GM18517 (cell line): ENCODE measurements at regions not wholly inside any gene's neighbourhood (a gene's known extent, or its start where the extent isn't known, plus 50 kb on each side); places are given as distances from the start of the nearest gene placed in this dataset.

ENCODE experiments used
- ATAC-seq: cut with Tn5 transposase; IDR thresholded peaks from one replicate; pipeline ENCODE4 v1.9.1; 2021; ENCODE audit warnings: mild to moderate bottlenecking, moderate library complexity; ENCODE audit not compliant: unreplicated experiment

DNA sequence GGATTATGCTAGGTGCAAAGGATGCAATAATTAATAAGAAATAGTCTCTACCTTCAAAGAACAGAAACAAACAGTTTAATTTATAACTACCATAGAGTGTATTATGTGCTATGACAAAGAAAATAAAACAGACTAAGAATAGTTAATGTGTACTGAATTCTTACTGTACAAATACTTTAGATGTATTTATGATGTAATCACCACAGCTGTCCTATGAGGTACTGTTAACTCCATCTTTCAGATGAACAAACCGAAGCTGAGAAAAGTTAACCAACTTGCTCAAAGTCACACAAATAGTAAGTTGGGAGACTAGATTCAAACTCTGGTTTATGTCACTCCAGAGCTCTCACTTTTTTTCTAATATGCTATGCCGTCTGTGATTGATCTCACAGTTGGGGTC is 77.0 kb upstream of the FGGY start:
- no peak for ATAC-seq

DNA sequence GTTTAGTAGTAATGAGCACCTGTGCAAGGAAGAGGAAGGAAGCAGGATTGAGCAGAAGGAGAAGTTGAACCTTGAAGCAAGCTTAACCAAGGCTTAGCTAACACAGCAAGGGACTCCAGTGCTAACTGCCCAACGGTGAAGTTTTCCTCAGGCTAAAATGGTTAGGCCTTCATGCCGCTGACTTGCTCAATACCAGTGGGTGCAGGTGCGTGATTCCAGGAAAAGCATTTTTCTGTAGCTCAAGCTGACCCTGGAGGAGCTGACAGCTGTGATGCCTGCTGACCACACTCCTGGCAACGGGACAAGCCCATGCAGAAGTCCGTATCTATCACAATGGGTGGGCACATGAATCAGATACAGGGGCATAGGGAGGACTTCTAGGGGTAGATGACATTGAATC is 76.5 kb upstream of the FGGY start:
- no peak for ATAC-seq

DNA sequence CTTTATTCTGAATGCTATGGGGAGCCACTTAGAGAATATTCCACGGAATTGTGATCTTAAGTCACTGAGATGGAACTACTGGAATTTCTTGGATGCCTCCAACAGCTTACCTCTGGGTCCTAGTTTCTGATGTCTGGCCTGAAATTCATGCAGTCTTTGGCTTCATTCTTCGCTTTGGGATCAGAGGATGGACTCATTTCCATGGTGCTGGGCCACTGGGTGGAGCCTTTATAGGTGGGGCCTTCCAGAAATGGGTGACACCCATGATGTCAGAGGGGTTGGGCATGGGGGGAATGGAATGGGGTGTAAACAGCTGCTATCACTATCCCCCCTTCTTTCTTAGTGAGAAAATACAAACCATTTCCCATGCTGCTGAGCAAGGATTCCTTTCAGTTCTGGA is 73.7 kb upstream of the FGGY start:
- no peak for ATAC-seq

DNA sequence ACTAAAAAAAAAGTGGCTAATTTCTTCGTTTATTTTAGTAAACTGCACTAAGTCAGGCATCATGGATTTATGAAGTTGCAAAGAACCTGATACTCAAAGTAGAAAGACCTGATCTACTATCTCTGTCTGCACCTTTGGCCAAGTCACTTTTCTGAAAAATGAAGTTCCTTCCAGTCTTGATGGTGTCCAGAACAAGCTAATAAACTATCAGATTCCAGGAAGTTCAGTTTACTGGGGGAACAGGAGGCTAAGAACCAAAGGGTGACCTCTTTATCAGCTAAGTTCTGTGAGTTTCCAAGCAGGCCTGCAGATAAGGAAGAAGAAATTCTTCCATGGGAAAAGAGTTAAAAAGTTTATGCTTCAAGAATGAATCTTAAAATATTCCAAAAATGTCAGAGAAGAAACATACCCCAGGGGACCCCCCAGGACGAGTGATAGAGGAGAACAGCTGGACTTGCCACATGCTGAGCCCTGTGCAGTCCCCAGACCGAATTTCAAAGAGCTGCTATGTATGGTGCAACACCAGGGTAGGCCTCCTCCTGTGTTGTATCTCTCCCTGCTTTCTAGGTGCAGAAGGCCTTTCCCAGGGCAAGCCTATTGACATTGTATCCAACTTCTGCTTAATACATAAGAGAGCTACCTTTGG is 72.8 kb upstream of the FGGY start:
- ATAC-seq: no peak

DNA sequence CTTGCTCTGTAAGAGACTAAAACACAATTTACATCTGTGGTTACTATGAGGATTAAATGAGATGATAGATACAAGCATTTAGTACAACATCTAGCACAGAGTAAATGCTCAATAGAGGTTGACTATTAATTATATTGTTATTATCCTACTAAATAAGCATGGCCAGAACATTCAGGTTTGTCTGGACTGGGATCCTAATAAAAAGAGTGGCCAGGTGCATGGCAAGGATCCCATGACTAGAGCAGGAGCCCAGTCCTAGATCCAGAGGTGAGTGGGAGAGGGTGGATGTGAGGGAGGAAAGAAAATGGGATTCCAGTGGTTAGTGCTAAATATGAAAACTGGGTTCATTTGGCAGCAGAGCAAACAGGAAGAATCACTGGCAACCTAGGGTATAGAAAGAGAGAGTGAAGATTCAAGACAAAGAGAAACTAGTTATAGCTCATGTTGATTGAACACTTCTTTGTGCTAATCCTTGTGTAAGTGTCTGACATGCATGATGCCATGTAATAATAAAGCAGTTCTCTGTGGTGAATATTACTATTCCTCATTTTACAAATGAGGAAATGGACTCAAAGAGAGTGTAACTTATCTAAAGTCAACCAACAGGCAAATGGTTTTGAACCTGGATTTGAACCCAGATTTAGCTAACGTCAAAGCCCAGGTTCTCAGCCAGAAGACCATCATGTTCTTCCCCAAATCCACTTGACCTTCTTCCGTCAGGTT is 71.1 kb upstream of the FGGY start:
- no peak for ATAC-seq

DNA sequence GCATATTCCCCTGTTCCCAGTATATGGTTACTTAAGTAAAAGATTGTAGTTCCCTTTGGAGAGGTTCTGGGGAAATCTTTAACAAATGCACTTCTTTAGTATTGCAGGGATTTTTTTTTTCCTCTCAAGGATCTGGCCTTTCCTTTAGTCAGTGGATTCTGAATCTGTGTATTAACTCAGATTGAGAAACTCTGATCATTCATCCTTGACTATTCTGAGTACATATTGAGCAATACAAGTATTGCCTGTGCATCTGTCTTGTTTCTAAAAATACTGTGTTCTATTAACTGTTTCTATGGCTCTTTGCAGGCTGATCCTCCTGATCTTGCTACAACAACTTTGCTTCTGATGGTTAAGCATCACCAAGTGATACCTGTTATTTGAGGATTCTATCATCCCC is 67.8 kb upstream of the FGGY start:
- no peak for ATAC-seq

DNA sequence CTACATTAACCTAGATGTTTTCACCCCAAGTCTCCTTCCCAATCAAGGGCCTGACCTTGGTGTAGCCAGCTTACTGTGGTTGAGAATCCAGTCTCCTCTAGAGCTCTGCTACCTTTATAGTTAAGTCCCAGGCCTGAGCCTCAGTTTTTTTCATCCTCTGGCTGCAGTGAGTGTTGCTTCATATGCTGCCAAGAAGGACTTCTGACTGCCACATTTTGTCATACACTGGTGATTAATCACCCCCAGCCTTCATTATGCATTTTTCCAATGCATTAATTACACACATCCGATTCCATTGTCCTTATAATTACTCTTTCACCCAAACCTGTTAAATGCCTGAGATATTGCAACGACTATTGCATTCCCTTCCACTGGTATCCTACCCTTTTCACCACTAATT is 66.3 kb upstream of the FGGY start:
- ATAC-seq: no peak

DNA sequence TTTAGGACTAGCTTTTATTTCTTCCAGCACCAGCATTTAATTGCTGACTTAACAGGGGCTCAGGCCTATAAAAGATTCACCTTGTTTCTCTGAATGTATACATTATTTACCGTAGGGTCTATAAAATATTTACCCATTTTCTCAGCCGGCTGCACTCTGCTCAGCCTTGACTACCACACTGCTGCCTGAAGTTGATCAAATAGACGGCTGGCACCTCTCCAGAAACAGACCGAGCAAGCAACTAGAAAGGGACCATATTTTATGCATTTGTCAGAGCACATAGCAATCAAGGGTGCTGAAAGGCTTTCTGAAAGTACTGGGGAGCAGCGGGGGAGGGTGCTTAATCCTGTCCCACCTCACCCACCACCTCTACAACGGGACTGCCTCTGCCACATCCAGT is 64.7 kb upstream of the FGGY start:
- ATAC-seq: no peak

DNA sequence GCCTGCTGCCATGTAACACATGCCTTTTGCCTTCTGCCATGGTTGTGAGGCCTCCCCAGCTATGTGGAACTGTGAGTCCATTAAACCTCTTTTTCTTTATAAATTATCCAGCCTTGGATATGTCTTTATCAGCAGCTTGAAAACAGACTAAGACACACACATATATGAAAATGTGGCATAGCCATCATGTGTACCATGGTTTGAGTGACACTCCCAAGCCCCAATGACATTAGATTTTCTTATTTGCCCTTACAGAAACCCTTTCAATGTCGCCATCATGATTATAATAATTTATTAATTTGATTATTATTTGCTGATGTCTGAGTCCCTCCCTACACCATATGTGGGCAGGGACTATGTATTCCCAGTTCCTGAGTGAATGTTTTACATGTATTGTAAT is 63.5 kb upstream of the FGGY start:
- ATAC-seq: no peak

DNA sequence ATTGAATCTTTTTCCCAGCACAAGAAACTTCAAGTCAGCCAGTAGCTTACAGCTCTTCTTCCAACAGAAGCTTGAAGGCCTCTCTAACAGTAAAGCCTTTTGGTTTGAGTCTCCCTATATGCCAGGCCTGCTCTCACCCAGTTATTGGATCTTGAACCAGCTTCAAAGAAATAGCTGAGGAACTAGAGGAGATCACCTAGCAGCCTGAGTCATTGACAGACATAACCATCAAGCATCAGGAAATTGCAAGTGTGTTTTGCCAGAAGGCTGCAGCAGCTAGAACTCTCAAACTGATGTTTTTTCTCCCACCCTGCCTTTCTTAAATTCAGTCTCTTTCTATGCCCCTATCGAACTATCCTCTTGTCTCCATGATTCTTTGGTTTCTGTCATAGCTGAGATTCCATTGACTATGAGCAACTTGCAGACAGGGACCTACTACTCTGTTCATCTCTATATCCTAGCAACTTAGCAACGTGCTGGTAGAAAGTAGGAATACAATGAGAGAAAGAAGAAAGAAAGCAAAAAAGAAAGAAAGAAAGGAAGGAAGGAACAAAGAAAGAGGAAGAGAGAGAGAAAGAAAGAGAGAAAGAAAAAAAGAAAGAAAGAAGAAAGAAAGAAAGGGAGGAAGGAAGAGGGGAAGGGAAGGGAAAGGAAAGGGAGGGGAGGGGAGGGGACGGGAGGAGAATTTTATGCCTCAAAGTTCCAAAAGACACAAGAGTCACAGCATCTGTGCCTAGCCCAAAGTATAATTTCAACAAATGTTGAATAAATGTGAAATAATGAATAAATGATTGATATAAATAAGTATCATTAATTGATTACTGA is 60.0 kb upstream of the FGGY start:
- ATAC-seq: no peak

DNA sequence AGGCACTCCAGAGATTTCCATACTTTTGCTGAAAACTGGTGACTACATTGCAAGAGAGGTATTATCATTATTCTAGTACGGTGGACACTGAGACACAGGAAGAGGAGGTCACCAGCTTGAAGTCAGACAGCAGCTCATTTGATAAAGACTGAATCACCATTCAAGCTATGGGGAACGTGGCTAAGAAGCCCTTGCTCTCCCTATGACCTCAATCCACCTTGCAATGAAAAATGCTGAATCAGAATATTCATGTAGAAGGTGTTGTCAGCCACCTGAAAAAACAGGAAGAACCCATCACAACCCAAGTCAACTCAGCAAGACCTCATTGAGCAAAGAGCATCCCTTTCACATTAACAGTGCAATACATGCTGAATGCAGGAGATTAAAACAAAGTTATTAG is 59.0 kb upstream of the FGGY start:
- ATAC-seq: no peak

DNA sequence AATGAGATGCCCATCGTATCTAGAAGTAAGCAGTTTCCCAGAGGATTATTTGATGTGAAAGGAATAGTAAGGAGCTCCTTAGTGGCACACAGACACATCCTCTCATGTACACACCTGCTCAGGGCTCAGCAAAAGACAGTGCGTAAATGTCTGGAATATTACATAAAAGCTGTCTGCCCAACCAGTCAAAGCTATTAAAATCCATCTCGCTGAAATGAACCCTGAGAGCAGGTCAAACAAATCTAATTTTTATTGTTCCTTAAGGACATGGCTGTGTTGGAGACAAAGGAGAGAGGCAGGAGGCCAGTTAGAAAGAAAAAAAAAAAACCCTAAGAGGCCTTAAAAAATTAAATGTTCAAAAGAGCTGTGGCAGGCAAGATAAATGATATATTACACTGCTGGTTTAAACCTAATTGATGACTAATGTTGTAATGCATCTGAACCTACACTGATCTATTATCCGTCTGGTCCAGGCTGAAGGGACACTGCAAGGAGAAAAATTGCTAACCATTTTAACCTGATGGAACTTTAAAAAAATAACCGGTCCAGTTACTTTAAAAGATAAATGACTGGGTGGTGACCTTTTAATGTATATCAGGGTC is 58.5 kb upstream of the FGGY start:
- no peak for ATAC-seq

DNA sequence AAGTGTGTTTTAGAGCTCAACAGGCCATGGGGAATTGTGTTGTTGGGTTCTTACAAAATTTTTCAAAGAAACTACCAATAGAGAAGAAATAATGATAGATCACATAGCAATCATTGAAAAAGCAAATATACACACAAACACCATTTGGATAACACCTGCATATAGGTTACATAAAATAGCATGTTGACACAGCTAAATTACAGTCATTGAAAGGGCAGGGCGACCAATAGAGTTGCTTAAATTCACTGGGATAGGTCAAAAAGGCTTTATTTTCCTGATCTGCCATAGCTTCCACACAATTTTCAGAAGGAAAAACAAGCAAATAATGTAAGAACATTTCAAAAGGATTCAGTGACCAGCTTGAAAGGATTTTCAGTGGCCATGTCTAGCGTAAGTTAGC is 57.9 kb upstream of the FGGY start:
- ATAC-seq: no peak

DNA sequence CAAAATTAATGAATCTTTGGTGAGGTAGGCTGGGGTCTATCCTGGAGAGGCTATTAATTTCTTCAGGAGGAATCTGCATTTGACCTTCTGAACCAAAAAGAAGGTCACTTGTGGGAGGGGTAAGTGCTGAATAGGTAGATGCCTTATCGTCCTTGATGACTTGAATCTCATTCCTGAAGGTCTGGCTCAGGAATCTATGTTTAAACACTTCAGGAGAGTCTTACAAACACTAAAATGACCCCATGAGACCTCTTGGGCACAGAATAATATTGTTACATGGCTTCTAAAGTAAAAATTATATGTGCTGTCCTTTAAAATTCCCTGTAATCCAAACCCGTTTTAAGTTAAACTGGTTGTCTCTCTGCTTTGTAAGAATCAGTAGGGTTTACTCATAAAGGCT is 55.0 kb upstream of the FGGY start:
- ATAC-seq: no peak

DNA sequence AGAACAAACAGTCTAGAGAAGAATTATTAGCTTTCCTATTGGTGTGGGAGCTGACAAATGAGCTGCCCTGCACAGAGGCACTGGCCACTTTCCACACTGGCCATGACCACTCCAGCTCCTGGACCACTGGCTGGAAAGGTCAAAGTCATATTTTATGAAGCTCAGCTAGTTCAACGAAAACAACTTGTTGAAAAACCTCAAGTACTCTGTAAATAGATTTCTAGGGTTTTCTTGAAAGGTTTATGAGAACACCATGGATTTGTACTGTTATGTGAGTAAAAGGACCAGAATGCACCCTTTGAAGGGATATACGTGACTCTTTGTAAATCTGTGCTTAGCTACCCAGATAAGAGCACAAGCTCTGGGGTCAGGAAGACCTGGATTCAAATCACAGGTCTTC is 54.5 kb upstream of the FGGY start:
- ATAC-seq: no peak

DNA sequence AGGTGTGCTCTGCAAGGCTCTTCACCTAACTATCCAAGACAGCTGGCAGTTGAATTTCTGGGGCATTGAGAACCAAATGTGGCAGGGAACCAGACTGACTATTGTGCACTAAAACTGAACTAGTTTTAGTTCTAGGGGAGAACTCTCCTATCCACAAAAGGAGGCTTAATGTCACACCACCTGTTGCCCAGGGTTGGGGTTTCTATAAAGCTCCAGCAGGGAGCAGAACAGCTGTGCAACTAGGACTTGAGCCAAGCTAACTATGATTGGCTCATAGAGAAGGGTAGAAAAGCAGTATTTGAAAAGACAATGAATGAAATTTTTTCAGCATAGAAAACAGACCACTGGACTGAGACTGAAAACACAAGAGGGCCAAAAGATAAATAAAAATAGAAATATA is 53.3 kb upstream of the FGGY start:
- ATAC-seq: no peak

DNA sequence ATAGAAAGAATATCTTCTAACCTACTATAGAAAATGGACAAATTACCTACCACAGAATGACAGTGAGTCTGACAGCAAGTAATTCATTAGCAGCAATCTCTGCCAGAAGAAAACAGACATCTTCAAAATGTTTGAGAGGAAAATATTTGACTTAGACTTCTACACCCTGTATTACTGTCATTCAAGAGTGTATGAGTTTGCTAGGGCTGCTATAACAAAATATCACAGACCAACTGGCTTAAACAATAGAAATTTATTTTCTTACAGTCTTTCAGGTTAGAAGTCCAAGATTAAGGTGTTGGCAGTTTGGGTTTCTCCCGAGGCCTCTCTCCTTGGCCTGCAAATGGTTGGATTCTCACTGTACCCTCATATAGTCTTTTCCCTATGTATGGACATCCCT is 52.9 kb upstream of the FGGY start:
- ATAC-seq: no peak

DNA sequence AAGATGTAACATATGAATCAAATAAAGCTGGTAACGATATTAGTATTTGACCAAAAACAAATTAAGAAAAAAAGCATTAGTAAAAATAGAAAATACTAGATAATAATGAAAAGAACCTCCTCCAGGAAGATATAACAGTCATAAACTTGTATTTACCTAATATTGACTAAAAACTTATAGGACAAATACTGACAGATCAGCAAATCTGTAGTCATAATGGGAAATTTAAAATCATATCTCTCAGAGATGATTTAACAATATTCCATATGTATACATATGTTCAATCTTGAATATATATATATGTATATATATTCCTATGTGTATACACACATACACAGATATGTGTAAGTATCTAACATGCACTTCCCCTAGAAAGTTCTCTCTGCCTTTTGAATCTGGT is 52.0 kb upstream of the FGGY start:
- ATAC-seq: no peak
